ENCODE measurements at regions not wholly inside any gene's neighbourhood (a gene's known extent, or its start where the extent isn't known, plus 50 kb on each side); places are given as distances from the start of the nearest gene placed in this dataset.

- Mint-ChIP-seq H3K36me3 (no peaks in the 10 kb centered on the region), H3K4me1 (no peaks in the 10 kb centered on the region), H3K27ac (no peak overlapping the region), H3K9me3 (peaks cover 8% of the 10 kb centered on the region), H3K4me3 (no peak overlapping the region)
- DNase-seq (ENCODE audit: low spot score in 2 of 2) (no peak), ATAC-seq (no peak)
Measured at GRCh38 chr4:116400480-116400879, 684.9 kb downstream of the TRAM1L1 start.

GRCh38 chr4:116397714-116398113, 687.7 kb downstream of the TRAM1L1 start:
- no peak for ATAC-seq
- H3K36me3 Mint-ChIP-seq = no peaks in the 10 kb centered on the region
- H3K4me3 Mint-ChIP-seq = no peak overlapping the region
- no peaks in the 10 kb centered on the region for H3K4me1 Mint-ChIP-seq
- no peak overlapping the region for H3K27ac Mint-ChIP-seq
- no peak for DNase-seq (ENCODE audit: low spot score in 2 of 2)
- peaks cover 3% of the 10 kb centered on the region for H3K9me3 Mint-ChIP-seq

- Mint-ChIP-seq H3K4me3 (no peak overlapping the region), H3K4me1 (no peaks in the 10 kb centered on the region), H3K9me3 (peaks cover 3% of the 10 kb centered on the region), H3K27ac (no peak overlapping the region), H3K36me3 (no peaks in the 10 kb centered on the region)
- ATAC-seq (no peak), DNase-seq (ENCODE audit: low spot score in 2 of 2) (no peak)
Measured at GRCh38 chr4:116397291-116397690, 688.1 kb downstream of the TRAM1L1 start.

- Mint-ChIP-seq H3K4me3 (no peak overlapping the region), H3K27ac (no peak overlapping the region)
Measured at GRCh38 chr4:116395408-116395807, 690.0 kb downstream of the TRAM1L1 start.

GRCh38 chr4:116391020-116391419, 694.4 kb downstream of the TRAM1L1 start:
- ATAC-seq = no peak
- H3K9me3 Mint-ChIP-seq = peaks cover 2% of the 10 kb centered on the region

More at GRCh38 chr4:116395408-116395807, 690.0 kb downstream of the TRAM1L1 start:
- DNase-seq (ENCODE audit: low spot score in 2 of 2) (no peak), ATAC-seq (no peak)
- Mint-ChIP-seq H3K9me3 (peaks cover 3% of the 10 kb centered on the region), H3K4me1 (no peaks in the 10 kb centered on the region), H3K36me3 (no peaks in the 10 kb centered on the region)

GRCh38 chr4:116389139-116389538, 696.2 kb downstream of the TRAM1L1 start:
- H3K9me3 Mint-ChIP-seq = peaks cover 2% of the 10 kb centered on the region
- H3K27ac Mint-ChIP-seq = no peak overlapping the region
- no peaks in the 10 kb centered on the region for H3K4me1 Mint-ChIP-seq
- no peak for DNase-seq (ENCODE audit: low spot score in 2 of 2)
- no peak overlapping the region for H3K4me3 Mint-ChIP-seq
- no peaks in the 10 kb centered on the region for H3K36me3 Mint-ChIP-seq
- no peak for ATAC-seq

More at GRCh38 chr4:116391020-116391419, 694.4 kb downstream of the TRAM1L1 start:
- DNase-seq (ENCODE audit: low spot score in 2 of 2) = no peak
- Mint-ChIP-seq H3K27ac (no peak overlapping the region), H3K4me3 (no peak overlapping the region), H3K4me1 (no peaks in the 10 kb centered on the region), H3K36me3 (no peaks in the 10 kb centered on the region)

- DNase-seq (ENCODE audit: low spot score in 2 of 2) = no peak
- Mint-ChIP-seq H3K27ac (no peak overlapping the region), H3K4me1 (no peaks in the 10 kb centered on the region), H3K9me3 (peaks cover 2% of the 10 kb centered on the region), H3K4me3 (no peak overlapping the region), H3K36me3 (no peaks in the 10 kb centered on the region)
- no peak for ATAC-seq
Measured at GRCh38 chr4:116387937-116388474, 697.4 kb downstream of the TRAM1L1 start.

- H3K36me3 Mint-ChIP-seq = no peaks in the 10 kb centered on the region
- no peak overlapping the region for H3K4me3 Mint-ChIP-seq
Measured at GRCh38 chr4:116386856-116387255, 698.5 kb downstream of the TRAM1L1 start.

GRCh38 chr4:116385583-116385982, 699.8 kb downstream of the TRAM1L1 start:
- Mint-ChIP-seq H3K4me3 (no peak overlapping the region), H3K36me3 (no peaks in the 10 kb centered on the region), H3K27ac (no peak overlapping the region), H3K4me1 (no peaks in the 10 kb centered on the region), H3K9me3 (peaks cover 2% of the 10 kb centered on the region)
- ATAC-seq (no peak), DNase-seq (ENCODE audit: low spot score in 2 of 2) (no peak)

More at GRCh38 chr4:116386856-116387255, 698.5 kb downstream of the TRAM1L1 start:
- no peak for DNase-seq (ENCODE audit: low spot score in 2 of 2)
- H3K9me3 Mint-ChIP-seq = peaks cover 2% of the 10 kb centered on the region
- no peak overlapping the region for H3K27ac Mint-ChIP-seq
- H3K4me1 Mint-ChIP-seq = no peaks in the 10 kb centered on the region
- no peak for ATAC-seq

- Mint-ChIP-seq H3K9me3 (peaks cover 4% of the 10 kb centered on the region), H3K27ac (no peak overlapping the region), H3K4me1 (no peaks in the 10 kb centered on the region), H3K36me3 (no peaks in the 10 kb centered on the region), H3K4me3 (no peak overlapping the region)
- DNase-seq (ENCODE audit: low spot score in 2 of 2) = no peak
- no peak for ATAC-seq
Measured at GRCh38 chr4:116374815-116375214, 710.6 kb downstream of the TRAM1L1 start.

GRCh38 chr4:116362583-116362982, 722.8 kb downstream of the TRAM1L1 start:
- Mint-ChIP-seq H3K9me3 (peaks cover 4% of the 10 kb centered on the region), H3K4me3 (no peak overlapping the region), H3K36me3 (no peaks in the 10 kb centered on the region), H3K4me1 (no peaks in the 10 kb centered on the region), H3K27ac (no peak overlapping the region)
- DNase-seq (ENCODE audit: low spot score in 2 of 2) = no peak
- no peak for ATAC-seq

- H3K27ac Mint-ChIP-seq = no peak overlapping the region
- DNase-seq (ENCODE audit: low spot score in 2 of 2) = no peak
- no peak overlapping the region for H3K4me3 Mint-ChIP-seq
- H3K9me3 Mint-ChIP-seq = peaks cover 4% of the 10 kb centered on the region
- no peaks in the 10 kb centered on the region for H3K36me3 Mint-ChIP-seq
- H3K4me1 Mint-ChIP-seq = no peaks in the 10 kb centered on the region
- peak; percentile 22 for ATAC-seq
Measured at GRCh38 chr4:116361790-116362189, 723.6 kb downstream of the TRAM1L1 start.

- Mint-ChIP-seq H3K9me3 (no peaks in the 10 kb centered on the region), H3K4me3 (no peak overlapping the region), H3K4me1 (no peaks in the 10 kb centered on the region), H3K27ac (no peak overlapping the region), H3K36me3 (no peaks in the 10 kb centered on the region)
- ATAC-seq (peak; percentile 49), DNase-seq (ENCODE audit: low spot score in 2 of 2) (peak in 1 of 2 donors; percentile 53)
Measured at GRCh38 chr4:116358633-116359222, 726.6 kb downstream of the TRAM1L1 start.

GRCh38 chr4:116357758-116358157, 727.6 kb downstream of the TRAM1L1 start:
- ATAC-seq (no peak), DNase-seq (ENCODE audit: low spot score in 2 of 2) (no peak)
- H3K36me3 Mint-ChIP-seq = no peaks in the 10 kb centered on the region
- no peaks in the 10 kb centered on the region for H3K9me3 Mint-ChIP-seq
- H3K27ac Mint-ChIP-seq = no peak overlapping the region
- no peaks in the 10 kb centered on the region for H3K4me1 Mint-ChIP-seq
- no peak overlapping the region for H3K4me3 Mint-ChIP-seq

GRCh38 chr4:116346750-116347149, 738.6 kb downstream of the TRAM1L1 start:
- no peaks in the 10 kb centered on the region for H3K4me1 Mint-ChIP-seq
- ATAC-seq = no peak
- no peak overlapping the region for H3K27ac Mint-ChIP-seq

GRCh38 chr4:116343809-116344208, 741.6 kb downstream of the TRAM1L1 start:
- Mint-ChIP-seq H3K4me3 (no peak overlapping the region), H3K4me1 (no peaks in the 10 kb centered on the region), H3K9me3 (peaks cover 6% of the 10 kb centered on the region), H3K27ac (no peak overlapping the region), H3K36me3 (no peaks in the 10 kb centered on the region)
- ATAC-seq = no peak
- DNase-seq (ENCODE audit: low spot score in 2 of 2) = no peak

More at GRCh38 chr4:116346750-116347149, 738.6 kb downstream of the TRAM1L1 start:
- H3K9me3 Mint-ChIP-seq = peaks cover 14% of the 10 kb centered on the region
- H3K36me3 Mint-ChIP-seq = no peaks in the 10 kb centered on the region
- H3K4me3 Mint-ChIP-seq = no peak overlapping the region
- DNase-seq (ENCODE audit: low spot score in 2 of 2) = no peak

All from stimulated activated effector memory CD8-positive, alpha-beta T cell treated with anti-CD3 and anti-CD28 coated beads, Interleukin-12 subunit alpha, Interleukin-12 subunit beta, amount 100 ng/mL, for 72 hours (primary cell).